A673 (cell line): ENCODE measurements at regions not wholly inside any gene's neighbourhood (a gene's known extent, or its start where the extent isn't known, plus 50 kb on each side); places are given as distances from the start of the nearest gene placed in this dataset.

ENCODE experiments used
- BruUV-seq: library from RNA; stranded (reverse); fragments of 400-500 nt; replicated peaks from 2 replicates; lab custom pipeline; 2021; lab: Mats Ljungman, UMichigan
- CTCF ChIA-PET: fragments of 300-600 bp; sonication (Branson Sonifier 250); formaldehyde crosslinking; loops from one replicate; lab custom pipeline; 2022; ENCODE audit warnings: antibody characterized with exemption; lab: Charles Lee
- POLR2A ChIA-PET: fragments of 300-600 bp; sonication (Branson Sonifier 250); formaldehyde crosslinking; loops from one replicate; lab custom pipeline; 2022; ENCODE audit warnings: antibody characterized with exemption; ENCODE audit not compliant: low non-redundant PET; lab: Charles Lee
- DNase-seq: peaks from one replicate; pipeline ENCODE4 v3.0.0-alpha.2; 2015; ENCODE audit warnings: low spot score
- H3K27ac ChIP-seq: fragments of 200-600 bp; sonication (generic); 2 replicates; pipeline ENCODE4 v1.5.1; 2016; ENCODE audit warnings: mixed run types, low read depth, mild to moderate bottlenecking, mixed read lengths, antibody characterized with exemption, low read length; ENCODE audit not compliant: poor library complexity, severe bottlenecking
- H3K27me3 ChIP-seq: fragments of 200-600 bp; sonication (generic); replicated peaks from 2 replicates; pipeline ENCODE4 v1.6.1; 2017; ENCODE audit warnings: mixed run types, low read depth, mild to moderate bottlenecking, mixed read lengths, antibody characterized with exemption, low read length; ENCODE audit not compliant: insufficient read depth, poor library complexity
- H3K36me3 ChIP-seq: fragments of 200-600 bp; sonication (generic); 2 replicates; pipeline ENCODE4 v1.6.1; 2016; ENCODE audit warnings: mixed run types, mild to moderate bottlenecking, mixed read lengths, antibody characterized with exemption, low read length; ENCODE audit not compliant: insufficient read depth, poor library complexity, severe bottlenecking
- H3K4me1 ChIP-seq: fragments of 200-600 bp; sonication (generic); 2 replicates; pipeline ENCODE4 v1.6.1; 2017; ENCODE audit warnings: mixed run types, mild to moderate bottlenecking, mixed read lengths, antibody characterized with exemption, low read length; ENCODE audit not compliant: insufficient read depth, poor library complexity, severe bottlenecking
- H3K4me3 ChIP-seq: fragments of 200-600 bp; sonication (generic); 2 replicates; pipeline ENCODE4 v1.5.1; 2016; ENCODE audit warnings: low read depth, mixed run types, mild to moderate bottlenecking, mixed read lengths, low read length; ENCODE audit not compliant: poor library complexity, severe bottlenecking
- H3K9me3 ChIP-seq: fragments of 200-600 bp; sonication (generic); 2 replicates; pipeline ENCODE4 v1.6.1; 2016; ENCODE audit warnings: mixed run types, low read depth, mild to moderate bottlenecking, mixed read lengths, antibody characterized with exemption, low read length; ENCODE audit not compliant: poor library complexity, severe bottlenecking
- EZH2 ChIP-seq: fragments of 200-600 bp; sonication (generic); IDR thresholded peaks from 2 replicates; pipeline ENCODE4 v1.6.1; 2017; ENCODE audit warnings: borderline replicate concordance, low read depth, mild to moderate bottlenecking, mixed read lengths, antibody characterized with exemption, low read length; ENCODE audit not compliant: poor library complexity, severe bottlenecking
- intact Hi-C: fragments of 100-400 bp; cut with micrococcal nuclease; formaldehyde crosslinking; loops from one replicate; pipeline ENCODE4 v1.10.0; 2022; ENCODE audit not compliant: unreplicated experiment
- TF ChIP-seq, protein P1 (sequence below): fragments of 300-800, 200-600 bp; sonication (generic); conservative IDR thresholded peaks from 2 replicates; pipeline ENCODE4 v1.5.1; 2017; ENCODE audit warnings: low read depth, mild to moderate bottlenecking, antibody characterized with exemption, low read length, moderate library complexity, mixed read lengths

DNA sequence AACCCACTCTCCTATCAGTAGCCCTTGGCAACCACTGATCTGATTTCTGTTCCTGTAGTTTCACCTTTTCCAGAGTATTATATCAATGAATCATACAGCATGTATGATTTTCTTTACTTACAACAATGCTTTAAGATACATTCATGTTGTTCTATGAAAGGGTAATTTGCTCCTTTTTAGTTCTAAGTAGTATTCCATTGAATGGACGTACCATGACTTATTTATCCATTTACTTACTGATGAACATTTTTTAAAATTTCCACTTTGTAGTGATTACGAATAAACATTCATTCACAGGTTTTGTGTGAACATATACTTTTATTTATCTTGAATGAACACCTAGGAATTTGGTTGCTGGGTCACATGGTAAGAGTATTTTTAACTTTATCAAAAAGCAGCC lies 620.8 kb downstream of the HTR1A start:
- no peaks in the 10 kb centered on the region for H3K9me3 ChIP-seq
- POLR2A ChIA-PET: no interaction called here
- BruUV-seq: no TSS peak
- H3K27ac ChIP-seq: no peak overlapping the region
- H3K4me1 ChIP-seq: no peaks in the 10 kb centered on the region
- TF ChIP-seq, protein P1, sequence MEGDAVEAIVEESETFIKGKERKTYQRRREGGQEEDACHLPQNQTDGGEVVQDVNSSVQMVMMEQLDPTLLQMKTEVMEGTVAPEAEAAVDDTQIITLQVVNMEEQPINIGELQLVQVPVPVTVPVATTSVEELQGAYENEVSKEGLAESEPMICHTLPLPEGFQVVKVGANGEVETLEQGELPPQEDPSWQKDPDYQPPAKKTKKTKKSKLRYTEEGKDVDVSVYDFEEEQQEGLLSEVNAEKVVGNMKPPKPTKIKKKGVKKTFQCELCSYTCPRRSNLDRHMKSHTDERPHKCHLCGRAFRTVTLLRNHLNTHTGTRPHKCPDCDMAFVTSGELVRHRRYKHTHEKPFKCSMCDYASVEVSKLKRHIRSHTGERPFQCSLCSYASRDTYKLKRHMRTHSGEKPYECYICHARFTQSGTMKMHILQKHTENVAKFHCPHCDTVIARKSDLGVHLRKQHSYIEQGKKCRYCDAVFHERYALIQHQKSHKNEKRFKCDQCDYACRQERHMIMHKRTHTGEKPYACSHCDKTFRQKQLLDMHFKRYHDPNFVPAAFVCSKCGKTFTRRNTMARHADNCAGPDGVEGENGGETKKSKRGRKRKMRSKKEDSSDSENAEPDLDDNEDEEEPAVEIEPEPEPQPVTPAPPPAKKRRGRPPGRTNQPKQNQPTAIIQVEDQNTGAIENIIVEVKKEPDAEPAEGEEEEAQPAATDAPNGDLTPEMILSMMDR: no peak
- TF ChIP-seq EZH2: no peak
- intact Hi-C loops: no loop called here
- DNase-seq: no peak
- CTCF ChIA-PET: no interaction called here
- no peaks in the 10 kb centered on the region for H3K36me3 ChIP-seq
- no peaks in the 10 kb centered on the region for H3K27me3 ChIP-seq
- H3K4me3 ChIP-seq: no peak overlapping the region

GRCh38 chr5:63323926-63324325 lies 638.3 kb downstream of the HTR1A start:
- no TSS peak for BruUV-seq
- TF ChIP-seq, protein P1: no peak
- TF ChIP-seq EZH2: no peak
- no peak overlapping the region for H3K27ac ChIP-seq
- ChIA-PET POLR2A (no interaction called here), CTCF (no interaction called here)
- H3K9me3 ChIP-seq: no peaks in the 10 kb centered on the region
- H3K4me1 ChIP-seq: no peaks in the 10 kb centered on the region
- intact Hi-C loops: no loop called here
- no peaks in the 10 kb centered on the region for H3K36me3 ChIP-seq
- no peak for DNase-seq
- no peaks in the 10 kb centered on the region for H3K27me3 ChIP-seq
- H3K4me3 ChIP-seq: no peak overlapping the region

DNA sequence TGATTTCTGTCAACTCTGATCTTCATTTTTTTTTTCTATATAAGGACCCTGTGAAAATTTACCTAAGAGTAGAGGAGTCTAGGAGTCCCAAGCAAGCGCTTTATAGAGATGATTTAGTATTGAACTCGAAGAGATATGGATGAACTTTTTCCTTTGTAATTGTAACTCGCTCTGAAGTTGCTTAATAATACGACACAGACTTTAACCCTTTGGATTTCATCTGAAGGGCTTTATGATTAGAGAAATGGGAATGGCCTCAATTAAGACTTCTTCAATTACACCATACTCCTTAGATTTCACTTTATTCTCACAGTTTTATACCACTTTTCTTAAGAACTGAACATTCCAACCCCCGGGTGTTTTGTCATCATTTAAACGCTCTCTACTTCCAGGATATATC lies 647.7 kb downstream of the HTR1A start:
- Histone ChIP-seq H3K9me3 (no peaks in the 10 kb centered on the region), H3K27ac (no peak overlapping the region), H3K4me1 (no peaks in the 10 kb centered on the region), H3K36me3 (no peaks in the 10 kb centered on the region), H3K4me3 (no peak overlapping the region), H3K27me3 (no peaks in the 10 kb centered on the region)
- no peak for DNase-seq
- ChIA-PET POLR2A (no interaction called here), CTCF (no interaction called here)
- BruUV-seq: no TSS peak
- TF ChIP-seq, protein P1: no peak
- no peak for TF ChIP-seq EZH2
- intact Hi-C loops: no loop called here
